ENCODE measurements at regions not wholly inside any gene's neighbourhood (a gene's known extent, or its start where the extent isn't known, plus 50 kb on each side); places are given as distances from the start of the nearest gene placed in this dataset.

DNA sequence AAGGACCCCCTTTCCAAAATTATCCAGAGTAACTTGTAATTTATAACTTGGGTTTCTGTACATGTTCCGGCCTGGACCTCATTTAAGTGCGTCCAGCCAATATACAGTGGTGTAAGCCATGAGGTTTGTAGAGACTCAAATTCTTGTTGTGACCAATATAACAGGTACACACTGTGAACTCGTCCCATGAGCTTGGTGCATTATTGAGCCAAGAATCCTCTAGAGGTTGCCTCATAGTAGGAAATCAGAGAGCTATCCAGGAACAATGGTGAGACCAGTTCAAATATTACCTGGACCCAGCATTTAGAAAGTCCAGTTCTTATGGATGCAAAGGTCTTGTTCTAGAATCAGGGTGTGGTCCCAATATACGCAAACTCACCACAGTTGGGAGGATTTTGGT is 138.2 kb downstream of the NPIPB5 start:
- TF ChIP-seq, protein P1, sequence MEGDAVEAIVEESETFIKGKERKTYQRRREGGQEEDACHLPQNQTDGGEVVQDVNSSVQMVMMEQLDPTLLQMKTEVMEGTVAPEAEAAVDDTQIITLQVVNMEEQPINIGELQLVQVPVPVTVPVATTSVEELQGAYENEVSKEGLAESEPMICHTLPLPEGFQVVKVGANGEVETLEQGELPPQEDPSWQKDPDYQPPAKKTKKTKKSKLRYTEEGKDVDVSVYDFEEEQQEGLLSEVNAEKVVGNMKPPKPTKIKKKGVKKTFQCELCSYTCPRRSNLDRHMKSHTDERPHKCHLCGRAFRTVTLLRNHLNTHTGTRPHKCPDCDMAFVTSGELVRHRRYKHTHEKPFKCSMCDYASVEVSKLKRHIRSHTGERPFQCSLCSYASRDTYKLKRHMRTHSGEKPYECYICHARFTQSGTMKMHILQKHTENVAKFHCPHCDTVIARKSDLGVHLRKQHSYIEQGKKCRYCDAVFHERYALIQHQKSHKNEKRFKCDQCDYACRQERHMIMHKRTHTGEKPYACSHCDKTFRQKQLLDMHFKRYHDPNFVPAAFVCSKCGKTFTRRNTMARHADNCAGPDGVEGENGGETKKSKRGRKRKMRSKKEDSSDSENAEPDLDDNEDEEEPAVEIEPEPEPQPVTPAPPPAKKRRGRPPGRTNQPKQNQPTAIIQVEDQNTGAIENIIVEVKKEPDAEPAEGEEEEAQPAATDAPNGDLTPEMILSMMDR (IDR thresholded peaks at IDR 0.05), result no peak
- TF ChIP-seq POLR2A (IDR thresholded peaks at IDR 0.05), result no peak
